H1 (cell line): ENCODE measurements at regions not wholly inside any gene's neighbourhood (a gene's known extent, or its start where the extent isn't known, plus 50 kb on each side); places are given as distances from the start of the nearest gene placed in this dataset.

Experiments used
- CTCF ChIA-PET: fragments of 300-600 bp; sonication (Branson Sonifier 250); formaldehyde crosslinking; loops from one replicate; lab custom pipeline; 2021; ENCODE audit not compliant: partially characterized antibody; lab: Charles Lee
- POLR2A ChIA-PET: fragments of 300-600 bp; sonication (Branson Sonifier 250); formaldehyde crosslinking; loops from one replicate; lab custom pipeline; 2021; ENCODE audit warnings: inconsistent platforms; ENCODE audit not compliant: partially characterized antibody; lab: Charles Lee
- DNase-seq, 2 experiments: peaks; one replicate each; pipeline versions ENCODE4 v3.0.0 to v3.0.0-alpha.2; 2010 to 2022; ENCODE audit warnings: low spot score in 2 of 2, low read depth in 1 of 2, mixed read lengths in 1 of 2
- FAIRE-seq: peaks from 2 replicates; lab custom pipeline; 2011; peaks lifted over from hg19 to GRCh38; lab: Jason Lieb, UNC
- H2AFZ ChIP-seq: 2 replicates; pipeline ENCODE4 v1.8.1; 2012; ENCODE audit warnings: low read length, inconsistent platforms
- H2AK5ac ChIP-seq: 2 replicates; pipeline ENCODE4 v1.6.1; 2013; ENCODE audit warnings: low read depth, low read length
- H2BK120ac ChIP-seq: replicated peaks from 2 replicates; pipeline ENCODE3; 2013; ENCODE audit warnings: low read depth, low read length, inconsistent platforms
- H2BK12ac ChIP-seq: 2 replicates; pipeline ENCODE4 v1.6.1; 2013; ENCODE audit warnings: low read depth, low read length
- H2BK15ac ChIP-seq: 2 replicates; pipeline ENCODE4 v1.6.1; 2013; ENCODE audit warnings: low read length
- H2BK20ac ChIP-seq: 2 replicates; pipeline ENCODE4 v1.6.1; 2013; ENCODE audit warnings: low read length
- H2BK5ac ChIP-seq: 2 replicates; pipeline ENCODE4 v1.6.1; 2013; ENCODE audit warnings: low read depth, low read length
- H3K14ac ChIP-seq: 2 replicates; pipeline ENCODE4 v1.6.1; 2013; ENCODE audit warnings: inconsistent platforms; ENCODE audit not compliant: insufficient read length
- H3K18ac ChIP-seq: 2 replicates; pipeline ENCODE4 v1.6.1; 2013; ENCODE audit warnings: low read length; ENCODE audit errors: extremely low read depth
- H3K23ac ChIP-seq: 2 replicates; pipeline ENCODE4 v1.6.1; 2013; ENCODE audit warnings: inconsistent platforms; ENCODE audit not compliant: insufficient read length
- H3K23me2 ChIP-seq: 2 replicates; pipeline ENCODE4 v1.6.1; 2013; ENCODE audit warnings: low read depth, low read length
- H3K27ac ChIP-seq: 2 replicates; pipeline ENCODE4 v1.6.1; 2011; ENCODE audit warnings: low read depth, low read length, inconsistent platforms
- H3K27me3 ChIP-seq, 4 experiments: replicated peaks in 1 of 4; 1 replicate in 1 of 4; 2 replicates in 3 of 4; pipeline versions ENCODE4 v1.6.1 to v1.8.1; 2011 to 2013; ENCODE audit warnings: low read length in 3 of 4, mild to moderate bottlenecking in 3 of 4, inconsistent platforms in 2 of 4, mixed read lengths in 2 of 4, moderate library complexity in 1 of 4; ENCODE audit not compliant: control insufficient read depth in 3 of 4, insufficient read depth in 3 of 4; ENCODE audit errors: extremely low read depth in 1 of 4
- H3K36me3 ChIP-seq, 4 experiments: 2 replicates each; pipeline versions ENCODE4 v1.6.1 to v1.8.1; 2011 to 2013; ENCODE audit warnings: mild to moderate bottlenecking in 4 of 4, low read length in 3 of 4, moderate library complexity in 2 of 4, control low read depth in 1 of 4, inconsistent platforms in 1 of 4; ENCODE audit not compliant: insufficient read depth in 4 of 4, control insufficient read depth in 2 of 4
- H3K4ac ChIP-seq: replicated peaks from 2 replicates; pipeline ENCODE3; 2013; ENCODE audit warnings: low read length, low read depth, mixed read lengths, inconsistent platforms; ENCODE audit not compliant: insufficient read length
- H3K4me1 ChIP-seq, 4 experiments: replicated peaks in 1 of 4; 1 replicate in 1 of 4; 2 replicates in 3 of 4; pipeline versions ENCODE4 v1.6.1 to v1.8.1; 2011 to 2013; ENCODE audit warnings: low read length in 3 of 4, inconsistent platforms in 2 of 4, mixed read lengths in 1 of 4; ENCODE audit not compliant: insufficient read depth in 4 of 4, control insufficient read depth in 3 of 4
- H3K4me2 ChIP-seq, 2 experiments: 2 replicates each; pipeline versions ENCODE4 v1.6.1 to v1.8.1; 2011 to 2013; ENCODE audit warnings: low read depth in 2 of 2, low read length in 2 of 2, control low read depth in 1 of 2, inconsistent platforms in 1 of 2, mild to moderate bottlenecking in 1 of 2; ENCODE audit not compliant: insufficient read depth in 1 of 2
- H3K4me3 ChIP-seq, 4 experiments: fragments of 200-600, 300-600 bp in 1 of 4; sonication (generic), shearing (Covaris generic), sonication (Bioruptor Twin) in 1 of 4; 2 replicates each; pipeline versions ENCODE4 v1.5.1 to v1.8.1; 2011 to 2016; ENCODE audit warnings: low read length in 4 of 4, low read depth in 3 of 4, control low read depth in 2 of 4, inconsistent platforms in 2 of 4, mild to moderate bottlenecking in 2 of 4, mixed read lengths in 1 of 4, moderate library complexity in 1 of 4; ENCODE audit not compliant: insufficient read depth in 2 of 4; ENCODE audit errors: extremely low read depth in 1 of 4
- H3K56ac ChIP-seq: replicated peaks from 2 replicates; pipeline ENCODE3; 2013; ENCODE audit warnings: low read depth, mild to moderate bottlenecking, mixed read lengths, low read length, inconsistent platforms; ENCODE audit not compliant: insufficient read length
- H3K79me1 ChIP-seq: 2 replicates; pipeline ENCODE4 v1.6.1; 2013; ENCODE audit warnings: low read depth, low read length, control low read depth
- H3K79me2 ChIP-seq, 2 experiments: 2 replicates each; pipeline versions ENCODE4 v1.6.1 to v1.8.1; 2012 to 2013; ENCODE audit warnings: low read length in 2 of 2, mild to moderate bottlenecking in 2 of 2, inconsistent platforms in 1 of 2; ENCODE audit not compliant: insufficient read depth in 2 of 2, control insufficient read depth in 1 of 2
- H3K9ac ChIP-seq, 4 experiments: replicated peaks in 1 of 4; 1 replicate in 1 of 4; 2 replicates in 3 of 4; pipeline versions ENCODE4 v1.6.1 to v1.8.1; 2011 to 2013; ENCODE audit warnings: low read depth in 3 of 4, low read length in 3 of 4, control low read depth in 2 of 4, mild to moderate bottlenecking in 2 of 4, moderate library complexity in 2 of 4, inconsistent platforms in 1 of 4; ENCODE audit errors: extremely low read depth in 1 of 4
- H3K9me3 ChIP-seq, 2 experiments: 2 replicates each; pipeline versions ENCODE4 v1.6.1 to v1.8.1; 2012 to 2013; ENCODE audit warnings: mild to moderate bottlenecking in 2 of 2, moderate library complexity in 2 of 2, control low read depth in 1 of 2, inconsistent platforms in 1 of 2, low read depth in 1 of 2, low read length in 1 of 2, mixed read lengths in 1 of 2; ENCODE audit not compliant: insufficient read depth in 2 of 2
- H4K20me1 ChIP-seq, 2 experiments: replicated peaks in 1 of 2; 2 replicates each; pipeline versions ENCODE3 to v1.8.1; 2011 to 2013; ENCODE audit warnings: inconsistent platforms in 2 of 2, low read length in 2 of 2, mild to moderate bottlenecking in 1 of 2; ENCODE audit not compliant: insufficient read depth in 2 of 2, control insufficient read depth in 1 of 2
- H4K5ac ChIP-seq: 2 replicates; pipeline ENCODE4 v1.6.1; 2013; ENCODE audit warnings: low read length, low read depth, mixed read lengths, inconsistent platforms; ENCODE audit not compliant: insufficient read length
- H4K8ac ChIP-seq: 2 replicates; pipeline ENCODE4 v1.8.0; 2013; ENCODE audit warnings: mild to moderate bottlenecking, moderate library complexity, low read length, inconsistent platforms; ENCODE audit not compliant: insufficient read depth; ENCODE audit errors: extremely low read depth
- H4K91ac ChIP-seq: replicated peaks from 2 replicates; pipeline ENCODE3; 2013; ENCODE audit warnings: low read length, mixed read lengths, inconsistent platforms; ENCODE audit not compliant: insufficient read length
- ASH2L ChIP-seq: fragments of 200-600, 300-600 bp; sonication (generic); IDR thresholded peaks from one replicate; pipeline ENCODE4 v1.7.1; 2017; ENCODE audit warnings: low read length
- ATF2 ChIP-seq: IDR thresholded peaks from 2 replicates; pipeline ENCODE4 v1.6.1; 2012; ENCODE audit warnings: low read length, inconsistent platforms
- BACH1 ChIP-seq: IDR thresholded peaks from 2 replicates; pipeline ENCODE4 v1.6.1; 2012; ENCODE audit warnings: low read length, improper control_type of control experiment
- CHD2 ChIP-seq: IDR thresholded peaks from 2 replicates; pipeline ENCODE4 v1.6.1; 2012; ENCODE audit warnings: low read length, improper control_type of control experiment
- CREB1 ChIP-seq: IDR thresholded peaks from 2 replicates; pipeline ENCODE4 v1.6.1; 2012; ENCODE audit warnings: inconsistent platforms
- E2F6 ChIP-seq: IDR thresholded peaks from 2 replicates; pipeline ENCODE4 v1.6.1; 2012; ENCODE audit warnings: inconsistent platforms
- EZH2 ChIP-seq: fragments of 200-600 bp; sonication (generic); IDR thresholded peaks from 2 replicates; pipeline ENCODE4 v1.7.1; 2012; ENCODE audit warnings: low read depth, mild to moderate bottlenecking, moderate library complexity, low read length, inconsistent platforms; ENCODE audit not compliant: severe bottlenecking
- MAX ChIP-seq: IDR thresholded peaks from 2 replicates; pipeline ENCODE4 v1.6.1; 2012; ENCODE audit warnings: inconsistent platforms
- RBBP5 ChIP-seq: IDR thresholded peaks from 2 replicates; pipeline ENCODE4 v1.7.1; 2012; ENCODE audit warnings: low read depth, mild to moderate bottlenecking, inconsistent platforms, low read length, moderate library complexity, borderline replicate concordance
- SIN3A ChIP-seq, 2 experiments: IDR thresholded peaks in 1 of 2; conservative IDR thresholded peaks in 1 of 2; 2 replicates each; pipeline ENCODE4 v1.6.1; 2011 to 2012; ENCODE audit warnings: low read length in 2 of 2, improper control_type of control experiment in 1 of 2, low read depth in 1 of 2, mild to moderate bottlenecking in 1 of 2
- SIX5 ChIP-seq: IDR thresholded peaks from 2 replicates; pipeline ENCODE4 v1.6.1; 2011; ENCODE audit warnings: mild to moderate bottlenecking, low read depth, low read length
- SUZ12 ChIP-seq: fragments of 200-600 bp; sonication (generic); IDR thresholded peaks from 2 replicates; pipeline ENCODE4 v1.6.1; 2012; ENCODE audit warnings: mild to moderate bottlenecking, inconsistent platforms, low read length, moderate library complexity, mixed read lengths
- TEAD4 ChIP-seq: IDR thresholded peaks from 2 replicates; pipeline ENCODE4 v1.6.1; 2012; ENCODE audit warnings: low read depth, low read length, inconsistent platforms, mixed read lengths
- WGBS, 2 experiments: shearing (Covaris generic) in 1 of 2; methylation state at CpG; one replicate each; pipeline versions ENCODE4 v1.1.6 to v1.1.7; 2013 to 2015; ENCODE audit warnings: low lambda C conversion rate in 2 of 2, mixed read lengths in 2 of 2, inconsistent platforms in 1 of 2, low coverage in 1 of 2, missing lambda C conversion rate in 1 of 2; ENCODE audit not compliant: insufficient replicate concordance in 2 of 2, insufficient coverage in 1 of 2, insufficient read length in 1 of 2; ENCODE audit errors: extremely low coverage in 1 of 2, missing lambda C conversion rate in 1 of 2; 5-methylcytosine and 5-hydroxymethylcytosine counted together

DNA sequence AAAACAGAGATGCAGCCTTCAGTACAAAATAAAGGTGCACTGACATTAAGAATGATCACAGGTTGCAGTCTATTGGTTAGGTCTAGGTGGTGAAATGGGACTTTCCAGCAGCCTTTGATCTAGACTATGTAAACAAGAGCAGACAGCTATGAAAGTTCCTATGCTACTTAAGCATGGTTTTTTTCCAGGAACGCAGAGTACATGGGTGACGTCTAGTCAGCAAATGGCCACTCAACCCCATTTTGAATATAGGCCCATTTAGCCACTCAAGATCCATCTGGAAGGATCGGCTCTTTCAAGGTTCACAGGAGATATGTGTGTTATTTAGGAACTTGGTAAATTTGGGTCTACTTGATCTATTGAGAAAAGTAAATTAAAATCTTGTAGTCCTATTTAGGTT lies 1424.6 kb upstream of the LRRTM3 start:
- Histone ChIP-seq H3K9me3 (no peaks in the 10 kb centered on the region), H3K36me3 (no peaks in the 10 kb centered on the region), H3K56ac (no peak overlapping the region), H3K9ac (no peak overlapping the region), H4K8ac (no peak overlapping the region), H3K23me2 (no peaks in the 10 kb centered on the region), H3K79me1 (no peaks in the 10 kb centered on the region), H3K4me1 (no peaks in the 10 kb centered on the region), H4K20me1 (no peaks in the 10 kb centered on the region), H3K4me2 (no peak overlapping the region), H3K27me3 (no peaks in the 10 kb centered on the region), H2BK12ac (no peak overlapping the region), H3K4me3 (no peak overlapping the region), H2BK5ac (no peak overlapping the region), H3K4ac (no peak overlapping the region), H2BK15ac (no peak overlapping the region), H2AFZ (no peak overlapping the region), H3K23ac (no peak overlapping the region), H2BK120ac (no peak overlapping the region), H4K5ac (no peak overlapping the region), H4K91ac (no peak overlapping the region), H2BK20ac (no peak overlapping the region), H3K14ac (no peak overlapping the region), H3K27ac (no peak overlapping the region), H2AK5ac (no peak overlapping the region), H3K79me2 (no peaks in the 10 kb centered on the region), H3K18ac (no peak overlapping the region)
- DNase-seq (no peak), FAIRE-seq (no peak)
- 85% methylated on average over 3 of the region's 3 CpGs; no CpG with 5 or more reads in 1 of the 2 experiments for WGBS, 2 experiments
- POLR2A ChIA-PET = no interaction called here
- CTCF ChIA-PET = no interaction called here
- no peak for TF ChIP-seq ASH2L
- no peak for TF ChIP-seq MAX
- no peak for TF ChIP-seq ATF2
- no peak for TF ChIP-seq BACH1
- TF ChIP-seq SIN3A (conservative IDR thresholded peaks at IDR 0.05 in 1 of 2, IDR thresholded peaks at IDR 0.05 in 1 of 2; ENCODE audit: low read depth in 1 of 2, low read length in 2 of 2) = no peak
- TF ChIP-seq RBBP5 = no peak
- TF ChIP-seq CREB1 = no peak
- no peak for TF ChIP-seq EZH2
- no peak for TF ChIP-seq CHD2
- no peak for TF ChIP-seq SUZ12
- TF ChIP-seq E2F6 = no peak
- TF ChIP-seq SIX5 = no peak
- no peak for TF ChIP-seq TEAD4
